ENCODE measurements at regions not wholly inside any gene's neighbourhood (a gene's known extent, or its start where the extent isn't known, plus 50 kb on each side); places are given as distances from the start of the nearest gene placed in this dataset.

DNA sequence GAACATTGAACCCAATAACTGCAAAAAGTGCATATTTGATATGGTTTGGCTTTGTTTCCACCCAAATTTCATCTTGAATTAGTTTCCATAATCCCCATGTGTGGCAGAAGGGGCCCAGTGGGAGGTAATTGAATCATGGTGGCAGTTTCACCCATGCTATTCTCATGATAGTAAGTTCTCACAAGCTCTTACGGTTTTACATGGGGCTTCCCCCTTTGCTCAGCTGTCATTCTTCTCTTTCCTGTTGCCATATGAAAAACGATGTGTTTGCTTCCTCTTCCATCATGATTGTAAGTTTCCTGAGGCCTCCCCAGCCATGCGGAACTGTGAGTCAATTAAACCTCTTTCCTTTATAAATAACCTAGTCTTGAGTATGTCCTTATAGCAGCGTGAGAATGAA lies 127.6 kb downstream of the CHD9NB start:
- no peak for FAIRE-seq
- Histone ChIP-seq H4K5ac (ENCODE audit: insufficient read length, low read depth, low read length) (no peak overlapping the region), H4K8ac (ENCODE audit: extremely low read depth, insufficient read depth, low read length) (no peak overlapping the region), H3K9me3 (ENCODE audit: insufficient read depth in 2 of 2, low read depth in 1 of 2, low read length in 1 of 2) (no peaks in the 10 kb centered on the region), H3K56ac (replicated peaks; ENCODE audit: insufficient read length, low read depth, low read length) (no peak overlapping the region), H3K23ac (ENCODE audit: insufficient read length) (no peak overlapping the region), H3K18ac (ENCODE audit: extremely low read depth, low read length) (no peak overlapping the region), H3K9ac (replicated peaks in 1 of 4; ENCODE audit: extremely low read depth in 1 of 4, low read depth in 3 of 4, low read length in 3 of 4) (no peak overlapping the region), H2AFZ (ENCODE audit: low read length) (no peak overlapping the region), H2BK12ac (ENCODE audit: low read depth, low read length) (no peak overlapping the region), H2BK20ac (ENCODE audit: low read length) (no peak overlapping the region), H3K79me2 (ENCODE audit: control insufficient read depth in 1 of 2, insufficient read depth in 2 of 2, low read length in 2 of 2) (no peaks in the 10 kb centered on the region), H3K4me2 (ENCODE audit: insufficient read depth in 1 of 2, low read depth in 2 of 2, low read length in 2 of 2) (no peak overlapping the region), H2BK5ac (ENCODE audit: low read depth, low read length) (no peak overlapping the region), H2BK15ac (ENCODE audit: low read length) (no peak overlapping the region), H4K91ac (replicated peaks; ENCODE audit: insufficient read length, low read length) (no peak overlapping the region), H3K27me3 (replicated peaks in 1 of 4; ENCODE audit: control insufficient read depth in 3 of 4, extremely low read depth in 1 of 4, insufficient read depth in 3 of 4, low read length in 3 of 4) (no peaks in the 10 kb centered on the region), H2AK5ac (ENCODE audit: low read depth, low read length) (no peak overlapping the region), H2BK120ac (replicated peaks; ENCODE audit: low read depth, low read length) (no peak overlapping the region), H3K27ac (ENCODE audit: low read depth, low read length) (no peak overlapping the region), H3K4ac (replicated peaks; ENCODE audit: insufficient read length, low read depth, low read length) (no peak overlapping the region), H3K4me3 (ENCODE audit: extremely low read depth in 1 of 4, insufficient read depth in 2 of 4, low read depth in 3 of 4, low read length in 4 of 4) (no peak overlapping the region), H3K36me3 (ENCODE audit: control insufficient read depth in 2 of 4, insufficient read depth in 4 of 4, low read length in 3 of 4) (no peaks in the 10 kb centered on the region), H3K14ac (ENCODE audit: insufficient read length) (no peak overlapping the region), H4K20me1 (replicated peaks in 1 of 2; ENCODE audit: control insufficient read depth in 1 of 2, insufficient read depth in 2 of 2, low read length in 2 of 2) (no peaks in the 10 kb centered on the region), H3K4me1 (replicated peaks in 1 of 4; ENCODE audit: control insufficient read depth in 3 of 4, insufficient read depth in 4 of 4, low read length in 3 of 4) (no peaks in the 10 kb centered on the region), H3K23me2 (ENCODE audit: low read depth, low read length) (no peaks in the 10 kb centered on the region; the same call in 1 of the 2 replicates), H3K79me1 (ENCODE audit: low read depth, low read length) (no peaks in the 10 kb centered on the region)
- TF ChIP-seq TAF7 (optimal IDR thresholded peaks at IDR 0.05; ENCODE audit: borderline replicate concordance, low read depth, low read length): no peak
- TF ChIP-seq SIRT6 (IDR thresholded peaks at IDR 0.05; ENCODE audit: low read length): no peak
- no peak for TF ChIP-seq YY1 (IDR thresholded peaks at IDR 0.05; ENCODE audit: low read depth, low read length)
- TF ChIP-seq RXRA (IDR thresholded peaks at IDR 0.05; ENCODE audit: insufficient read depth, low read depth, low read length): no peak
- no peak for TF ChIP-seq SRF (IDR thresholded peaks at IDR 0.05; ENCODE audit: low read depth, low read length)
- TF ChIP-seq CBX8 (IDR thresholded peaks at IDR 0.05; ENCODE audit: borderline replicate concordance, low read depth, low read length): no peak
- CTCF ChIA-PET (ENCODE audit: partially characterized antibody): interaction anchor here (1.3 to 4.1 kb wide), 2 partner anchors 9 to 12 kb away, joined by 3 to 35 read pairs; no protein-coding TSS in a partner anchor
- POLR2A ChIA-PET (ENCODE audit: partially characterized antibody): no interaction called here
- DNase-seq (ENCODE audit: low read depth in 1 of 2, low spot score in 2 of 2): no peak
- WGBS, 2 experiments (ENCODE audit: extremely low coverage in 1 of 2, insufficient coverage in 1 of 2, insufficient read length in 1 of 2, insufficient replicate concordance in 2 of 2, low coverage in 1 of 2, low lambda C conversion rate in 2 of 2, missing lambda C conversion rate in 1 of 2): 75% methylated on average over 4 of the region's 4 CpGs; no CpG with 5 or more reads in 1 of the 2 experiments
